ENCODE measurements at regions not wholly inside any gene's neighbourhood (a gene's known extent, or its start where the extent isn't known, plus 50 kb on each side); places are given as distances from the start of the nearest gene placed in this dataset.

DNA sequence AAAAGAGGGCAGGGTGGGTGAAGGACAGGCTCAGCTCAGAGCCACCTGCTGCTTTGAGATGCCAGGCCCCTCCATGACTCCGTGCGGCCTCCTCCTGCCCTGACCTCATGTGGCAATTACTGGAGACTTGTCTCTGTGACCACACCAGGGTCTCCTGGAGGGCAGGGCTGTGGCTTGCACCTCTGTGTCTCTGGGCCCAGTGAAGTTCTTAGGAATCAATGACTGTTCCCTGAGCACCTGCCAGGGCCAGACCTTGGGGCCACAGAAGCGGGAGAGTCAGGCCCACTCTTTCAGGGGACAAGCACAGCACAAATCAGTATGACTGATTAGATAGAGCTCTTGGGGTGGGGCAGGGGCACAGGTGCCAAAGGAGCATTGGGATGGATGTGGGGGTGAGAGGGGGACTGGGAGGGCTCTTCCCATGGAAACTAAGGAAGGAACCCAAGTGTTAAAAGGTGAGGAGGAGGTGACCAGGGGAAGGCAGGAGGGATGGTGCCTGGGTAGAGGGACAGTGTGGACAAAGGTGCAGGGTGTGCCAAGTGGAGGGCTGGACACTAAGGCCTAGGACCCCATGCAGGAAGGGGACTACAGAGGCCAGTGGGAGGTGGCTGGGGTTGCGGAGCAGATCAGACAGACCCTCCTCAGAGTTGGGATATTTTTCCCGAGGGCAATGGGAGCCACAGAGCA is 77.3 kb upstream of the SHISAL1 start:
- TF ChIP-seq CTCF (IDR thresholded peaks at IDR 0.05): no peak
- no peak for TF ChIP-seq YY1 (IDR thresholded peaks at IDR 0.05; ENCODE audit: low read depth)
- no peak for TF ChIP-seq FOSL2 (IDR thresholded peaks at IDR 0.05; ENCODE audit: borderline replicate concordance, low read depth)
- TF ChIP-seq SIN3A (IDR thresholded peaks at IDR 0.05; ENCODE audit: borderline replicate concordance, low read depth, low read length): no peak
- no peak for TF ChIP-seq TAF1 (IDR thresholded peaks at IDR 0.05; ENCODE audit: borderline replicate concordance, low read depth, low read length)
- no peak for TF ChIP-seq NFIC (IDR thresholded peaks at IDR 0.05; ENCODE audit: borderline replicate concordance)
- no peak for TF ChIP-seq EP300 (IDR thresholded peaks at IDR 0.05; ENCODE audit: borderline replicate concordance in 1 of 2, low read depth in 1 of 2, low read length in 1 of 2)
- TF ChIP-seq GABPA (IDR thresholded peaks at IDR 0.05; ENCODE audit: low read depth): no peak
- TF ChIP-seq MXI1 (IDR thresholded peaks at IDR 0.05; ENCODE audit: low read depth, low read length): no peak
- TF ChIP-seq SMC3 (IDR thresholded peaks at IDR 0.05; ENCODE audit: low read depth, low read length): no peak
- TF ChIP-seq EZH2phosphoT487 (IDR thresholded peaks at IDR 0.05; ENCODE audit: borderline replicate concordance, low read depth): no peak
- TF ChIP-seq POLR2AphosphoS5 (IDR thresholded peaks at IDR 0.05; ENCODE audit: low read depth, low read length): no peak

All from SK-N-SH (cell line).